ENCODE measurements at regions not wholly inside any gene's neighbourhood (a gene's known extent, or its start where the extent isn't known, plus 50 kb on each side); places are given as distances from the start of the nearest gene placed in this dataset.
"Not testable (repeated sequence)": the region's sequence is repeated elsewhere in the genome, so short reads cannot be mapped to it uniquely, and the experiment has no call there.

DNA sequence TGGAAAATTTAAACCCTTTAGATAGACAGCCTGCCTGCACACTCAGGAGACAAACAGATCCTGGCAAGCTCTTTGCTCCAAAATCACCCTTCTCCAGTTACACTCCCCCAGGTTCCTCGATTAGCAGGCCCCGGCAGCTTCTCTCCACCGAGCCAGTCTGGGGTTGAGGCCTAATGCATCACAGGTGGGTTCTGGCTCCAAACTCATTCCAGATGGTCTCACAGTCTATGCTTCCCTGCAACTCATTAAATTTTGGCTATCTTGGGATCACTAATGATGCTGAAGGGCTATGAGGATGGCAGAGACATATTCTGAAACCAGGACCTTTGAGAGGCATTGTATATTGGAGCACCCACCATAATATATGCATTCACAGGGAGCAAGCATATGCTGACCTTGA is 559.8 kb upstream of the USP24 start:
- TF ChIP-seq ZNF274 (IDR thresholded peaks at IDR 0.05; ENCODE audit: low read depth, low read length) = no peak
- TF ChIP-seq SUZ12 (IDR thresholded peaks at IDR 0.05; ENCODE audit: extremely low read depth, insufficient read depth, insufficient read length) = no peak
- TF ChIP-seq YY1 (IDR thresholded peaks at IDR 0.05; ENCODE audit: insufficient read depth, insufficient read length) = no peak
- H3K4me1 ChIP-seq (ENCODE audit: insufficient read depth, insufficient read length) = no peaks in the 10 kb centered on the region
- DNase-seq (ENCODE audit: low read depth, low spot score) = no peak
- H3K36me3 ChIP-seq (ENCODE audit: insufficient read depth, insufficient read length, low read length) = no peaks in the 10 kb centered on the region
- no peak overlapping the region for H3K9ac ChIP-seq (ENCODE audit: insufficient read length, low read depth)
- H3K9me3 ChIP-seq (ENCODE audit: insufficient read depth, low read length) = no peaks in the 10 kb centered on the region
- no peaks in the 10 kb centered on the region for H3K27me3 ChIP-seq (ENCODE audit: insufficient read depth, insufficient read length)
- H3K4me3 ChIP-seq (ENCODE audit: insufficient read length, low read depth) = no peak overlapping the region

DNA sequence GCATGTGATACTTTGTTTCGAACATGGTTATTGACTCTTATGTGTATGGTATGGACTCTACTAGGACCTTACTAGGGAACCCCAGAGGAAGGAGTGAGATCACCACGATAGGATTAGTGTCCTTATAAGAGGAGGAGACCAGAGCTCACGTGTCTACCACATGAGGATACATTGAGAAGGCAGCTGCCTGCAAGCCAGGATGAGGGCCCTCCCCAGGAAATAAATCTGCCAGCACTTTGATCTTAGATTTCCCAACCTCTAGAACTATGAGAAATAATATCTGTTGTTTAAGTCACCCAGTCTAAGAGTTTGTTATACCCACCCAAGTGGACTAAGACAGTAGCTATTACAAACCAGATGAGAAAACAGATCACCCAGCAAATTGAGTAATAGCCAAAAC is 559.3 kb upstream of the USP24 start:
- DNase-seq (ENCODE audit: low read depth, low spot score) = no peak
- H3K27me3 ChIP-seq (ENCODE audit: insufficient read depth, insufficient read length) = no peaks in the 10 kb centered on the region
- no peaks in the 10 kb centered on the region for H3K36me3 ChIP-seq (ENCODE audit: insufficient read depth, insufficient read length, low read length)
- H3K9me3 ChIP-seq (ENCODE audit: insufficient read depth, low read length) = no peaks in the 10 kb centered on the region
- H3K4me1 ChIP-seq (ENCODE audit: insufficient read depth, insufficient read length) = no peaks in the 10 kb centered on the region
- H3K9ac ChIP-seq (ENCODE audit: insufficient read length, low read depth) = no peak overlapping the region
- TF ChIP-seq YY1 (IDR thresholded peaks at IDR 0.05; ENCODE audit: insufficient read depth, insufficient read length) = no peak
- TF ChIP-seq SUZ12 (IDR thresholded peaks at IDR 0.05; ENCODE audit: extremely low read depth, insufficient read depth, insufficient read length) = no peak
- no peak for TF ChIP-seq ZNF274 (IDR thresholded peaks at IDR 0.05; ENCODE audit: low read depth, low read length)
- no peak overlapping the region for H3K4me3 ChIP-seq (ENCODE audit: insufficient read length, low read depth)

DNA sequence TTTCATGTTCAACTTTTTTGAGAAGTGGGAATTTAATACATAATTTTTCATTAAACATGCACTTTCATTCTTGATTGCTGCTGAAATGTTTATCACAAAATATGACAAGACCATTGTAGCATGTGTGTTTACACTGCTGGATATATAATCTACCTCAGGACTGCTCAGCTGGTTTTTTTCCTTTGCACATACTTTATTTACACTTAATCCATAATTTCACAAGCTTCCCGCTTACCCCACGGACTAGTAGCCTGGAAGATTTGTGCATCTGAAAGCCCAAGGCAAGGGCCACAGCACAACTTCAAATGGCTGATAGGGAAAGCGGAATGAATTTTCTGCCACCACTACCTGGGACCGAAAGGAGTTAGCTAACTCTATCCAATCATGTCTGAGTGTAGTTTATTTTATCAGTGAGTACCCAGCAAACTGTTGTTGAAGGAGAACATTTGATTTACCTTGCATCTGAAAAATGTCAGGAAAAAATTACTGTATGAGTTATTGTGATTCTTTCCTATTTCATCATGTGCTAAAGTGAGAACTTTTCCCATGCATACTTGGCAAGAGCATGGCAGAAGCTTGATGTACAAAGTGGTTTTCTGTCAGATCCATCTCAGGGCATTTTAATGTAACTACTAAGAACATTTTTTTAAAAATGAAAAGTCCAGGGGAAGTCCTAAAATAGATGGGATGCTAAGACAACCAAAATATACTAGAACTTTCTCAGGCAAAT is 558.2 kb upstream of the USP24 start:
- H3K4me1 ChIP-seq (ENCODE audit: insufficient read depth, insufficient read length) = no peaks in the 10 kb centered on the region
- no peak overlapping the region for H3K9ac ChIP-seq (ENCODE audit: insufficient read length, low read depth)
- no peaks in the 10 kb centered on the region for H3K36me3 ChIP-seq (ENCODE audit: insufficient read depth, insufficient read length, low read length)
- no peak overlapping the region for H3K4me3 ChIP-seq (ENCODE audit: insufficient read length, low read depth)
- H3K9me3 ChIP-seq (ENCODE audit: insufficient read depth, low read length) = no peaks in the 10 kb centered on the region
- DNase-seq (ENCODE audit: low read depth, low spot score) = no peak
- TF ChIP-seq YY1 (IDR thresholded peaks at IDR 0.05; ENCODE audit: insufficient read depth, insufficient read length) (no peak), SUZ12 (IDR thresholded peaks at IDR 0.05; ENCODE audit: extremely low read depth, insufficient read depth, insufficient read length) (no peak), ZNF274 (IDR thresholded peaks at IDR 0.05; ENCODE audit: low read depth, low read length) (no peak)
- H3K27me3 ChIP-seq (ENCODE audit: insufficient read depth, insufficient read length) = no peaks in the 10 kb centered on the region

DNA sequence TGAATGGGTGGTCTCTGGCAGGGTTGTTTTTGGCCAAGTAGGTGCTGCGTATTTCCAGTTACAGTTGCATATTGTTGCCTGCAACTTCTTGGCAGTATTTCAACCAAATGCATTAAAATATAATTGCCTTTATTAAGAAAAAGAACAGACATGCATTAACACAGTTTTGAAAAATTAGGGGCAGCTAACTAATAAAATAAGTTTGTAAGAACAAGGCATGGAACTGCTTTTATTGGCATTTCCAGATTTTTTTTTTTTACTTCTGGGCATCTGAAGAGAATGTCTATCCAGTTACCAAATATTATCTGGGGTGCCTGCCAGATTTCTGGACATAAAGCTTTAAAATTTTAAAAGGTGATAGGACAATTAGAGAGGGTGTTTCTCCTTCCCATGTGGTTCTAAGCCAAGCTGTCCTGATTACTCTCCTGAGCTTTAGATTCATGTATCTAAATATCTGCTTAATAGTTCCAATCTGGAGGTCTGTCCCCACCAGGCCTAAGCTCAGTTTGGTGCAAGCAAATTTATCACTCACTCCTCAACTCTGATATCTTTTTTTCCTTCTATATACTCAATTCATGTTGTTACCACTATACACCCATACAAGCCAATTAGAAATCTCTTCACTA is 553.3 kb upstream of the USP24 start:
- DNase-seq (ENCODE audit: low read depth, low spot score) = no peak
- Histone ChIP-seq H3K9ac (ENCODE audit: insufficient read length, low read depth) (no peak overlapping the region), H3K9me3 (ENCODE audit: insufficient read depth, low read length) (no peaks in the 10 kb centered on the region), H3K4me3 (ENCODE audit: insufficient read length, low read depth) (no peak overlapping the region), H3K27me3 (ENCODE audit: insufficient read depth, insufficient read length) (no peaks in the 10 kb centered on the region), H3K4me1 (ENCODE audit: insufficient read depth, insufficient read length) (no peaks in the 10 kb centered on the region), H3K36me3 (ENCODE audit: insufficient read depth, insufficient read length, low read length) (no peaks in the 10 kb centered on the region)
- TF ChIP-seq ZNF274 (IDR thresholded peaks at IDR 0.05; ENCODE audit: low read depth, low read length) = no peak
- no peak for TF ChIP-seq SUZ12 (IDR thresholded peaks at IDR 0.05; ENCODE audit: extremely low read depth, insufficient read depth, insufficient read length)
- TF ChIP-seq YY1 (IDR thresholded peaks at IDR 0.05; ENCODE audit: insufficient read depth, insufficient read length) = no peak

DNA sequence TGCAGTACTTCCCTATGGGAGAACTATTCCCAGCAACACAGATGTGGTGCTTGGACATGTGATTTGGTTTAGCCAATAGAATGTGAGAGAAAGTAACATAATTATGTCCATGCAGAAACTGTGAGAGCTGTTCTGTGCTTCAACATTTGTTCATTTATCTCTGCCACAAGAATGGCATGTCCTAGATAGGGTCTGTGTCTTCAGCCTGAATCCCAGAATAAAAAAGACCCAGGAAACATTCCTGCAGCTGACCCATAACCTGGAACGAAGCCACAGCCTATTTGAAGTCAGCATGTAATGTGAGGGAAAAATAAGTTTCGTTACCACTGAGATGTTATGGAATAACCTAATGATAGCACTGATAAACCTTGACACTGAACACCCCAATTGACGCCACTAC is 552.0 kb upstream of the USP24 start:
- Histone ChIP-seq H3K4me3 (ENCODE audit: insufficient read length, low read depth) (no peak overlapping the region), H3K27me3 (ENCODE audit: insufficient read depth, insufficient read length) (no peaks in the 10 kb centered on the region), H3K4me1 (ENCODE audit: insufficient read depth, insufficient read length) (no peaks in the 10 kb centered on the region), H3K36me3 (ENCODE audit: insufficient read depth, insufficient read length, low read length) (no peaks in the 10 kb centered on the region), H3K9ac (ENCODE audit: insufficient read length, low read depth) (no peak overlapping the region), H3K9me3 (ENCODE audit: insufficient read depth, low read length) (no peaks in the 10 kb centered on the region)
- DNase-seq (ENCODE audit: low read depth, low spot score) = no peak
- no peak for TF ChIP-seq SUZ12 (IDR thresholded peaks at IDR 0.05; ENCODE audit: extremely low read depth, insufficient read depth, insufficient read length)
- no peak for TF ChIP-seq ZNF274 (IDR thresholded peaks at IDR 0.05; ENCODE audit: low read depth, low read length)
- no peak for TF ChIP-seq YY1 (IDR thresholded peaks at IDR 0.05; ENCODE audit: insufficient read depth, insufficient read length)

DNA sequence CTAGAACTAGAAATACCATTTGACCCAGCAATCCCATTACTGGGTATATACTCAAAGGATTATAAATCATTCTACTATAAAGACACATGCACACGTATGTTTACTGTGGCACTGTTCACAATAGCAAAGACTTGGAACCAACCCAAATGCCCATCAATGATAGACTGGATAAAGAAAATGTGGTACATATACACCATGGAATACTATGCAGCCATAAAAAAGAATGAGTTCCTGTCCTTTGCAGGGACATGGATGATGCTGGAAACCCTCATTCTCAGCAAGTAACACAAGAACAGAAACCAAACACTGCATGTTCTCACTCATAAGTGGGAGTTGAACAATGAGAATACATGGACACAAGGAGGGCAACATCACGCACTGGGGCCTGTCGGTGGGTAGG is 550.3 kb upstream of the USP24 start:
- not testable (repeated sequence) for H3K36me3 ChIP-seq (ENCODE audit: insufficient read depth, insufficient read length, low read length); H3K4me3 ChIP-seq (ENCODE audit: insufficient read length, low read depth); H3K9me3 ChIP-seq (ENCODE audit: insufficient read depth, low read length); H3K9ac ChIP-seq (ENCODE audit: insufficient read length, low read depth); DNase-seq (ENCODE audit: low read depth, low spot score); H3K4me1 ChIP-seq (ENCODE audit: insufficient read depth, insufficient read length); H3K27me3 ChIP-seq (ENCODE audit: insufficient read depth, insufficient read length)

DNA sequence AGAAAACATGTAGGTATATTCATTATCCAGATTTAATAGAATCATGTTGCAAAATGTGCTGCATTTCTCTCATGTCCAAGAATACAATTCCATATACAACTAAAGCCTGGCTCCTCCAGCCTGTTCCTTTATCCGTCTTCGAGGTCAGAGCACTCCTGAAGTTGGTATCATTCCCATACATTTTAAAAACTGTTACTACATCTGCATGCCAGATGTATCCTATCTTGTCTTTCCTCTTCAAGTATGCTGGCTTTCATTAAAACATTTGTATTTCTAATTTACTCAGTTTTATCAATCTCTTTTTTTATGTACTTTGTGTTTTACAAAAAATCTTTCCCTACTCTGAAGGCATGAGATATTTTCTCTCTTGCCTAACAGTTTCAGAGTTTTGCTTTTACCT is 536.6 kb upstream of the USP24 start:
- H3K9ac ChIP-seq (ENCODE audit: insufficient read length, low read depth) = no peak overlapping the region
- DNase-seq (ENCODE audit: low read depth, low spot score) = no peak
- no peaks in the 10 kb centered on the region for H3K36me3 ChIP-seq (ENCODE audit: insufficient read depth, insufficient read length, low read length)
- H3K4me3 ChIP-seq (ENCODE audit: insufficient read length, low read depth) = no peak overlapping the region
- no peaks in the 10 kb centered on the region for H3K27me3 ChIP-seq (ENCODE audit: insufficient read depth, insufficient read length)
- H3K9me3 ChIP-seq (ENCODE audit: insufficient read depth, low read length) = peaks cover 10% of the 10 kb centered on the region; the same call in 1 of the 2 replicates
- TF ChIP-seq YY1 (IDR thresholded peaks at IDR 0.05; ENCODE audit: insufficient read depth, insufficient read length) = no peak
- no peak for TF ChIP-seq ZNF274 (IDR thresholded peaks at IDR 0.05; ENCODE audit: low read depth, low read length)
- TF ChIP-seq SUZ12 (IDR thresholded peaks at IDR 0.05; ENCODE audit: extremely low read depth, insufficient read depth, insufficient read length) = no peak
- no peaks in the 10 kb centered on the region for H3K4me1 ChIP-seq (ENCODE audit: insufficient read depth, insufficient read length)

Measured in NT2/D1 (cell line).